ENCODE measurements at regions not wholly inside any gene's neighbourhood (a gene's known extent, or its start where the extent isn't known, plus 50 kb on each side); places are given as distances from the start of the nearest gene placed in this dataset.

DNA sequence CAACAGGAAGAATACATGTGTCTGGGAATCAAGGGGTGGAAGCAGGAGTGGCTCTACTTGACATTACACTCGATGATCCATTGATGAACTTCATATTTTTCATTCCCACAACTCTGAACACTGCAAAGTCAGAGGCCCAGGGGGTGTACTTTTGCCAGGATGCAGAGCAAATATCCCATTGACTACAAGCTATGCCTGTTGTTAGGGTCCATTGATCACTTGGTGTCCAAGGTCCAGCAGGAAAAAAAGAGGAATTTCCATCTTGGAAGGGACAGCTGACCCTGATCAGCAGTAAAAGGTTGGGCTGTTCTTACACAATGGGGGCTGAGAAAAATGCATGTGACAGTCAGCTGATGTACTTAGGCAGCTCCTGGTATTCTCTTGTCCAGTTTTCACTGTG, 118.5 kb upstream of the MAP1B start:
- TF ChIP-seq, protein P1, sequence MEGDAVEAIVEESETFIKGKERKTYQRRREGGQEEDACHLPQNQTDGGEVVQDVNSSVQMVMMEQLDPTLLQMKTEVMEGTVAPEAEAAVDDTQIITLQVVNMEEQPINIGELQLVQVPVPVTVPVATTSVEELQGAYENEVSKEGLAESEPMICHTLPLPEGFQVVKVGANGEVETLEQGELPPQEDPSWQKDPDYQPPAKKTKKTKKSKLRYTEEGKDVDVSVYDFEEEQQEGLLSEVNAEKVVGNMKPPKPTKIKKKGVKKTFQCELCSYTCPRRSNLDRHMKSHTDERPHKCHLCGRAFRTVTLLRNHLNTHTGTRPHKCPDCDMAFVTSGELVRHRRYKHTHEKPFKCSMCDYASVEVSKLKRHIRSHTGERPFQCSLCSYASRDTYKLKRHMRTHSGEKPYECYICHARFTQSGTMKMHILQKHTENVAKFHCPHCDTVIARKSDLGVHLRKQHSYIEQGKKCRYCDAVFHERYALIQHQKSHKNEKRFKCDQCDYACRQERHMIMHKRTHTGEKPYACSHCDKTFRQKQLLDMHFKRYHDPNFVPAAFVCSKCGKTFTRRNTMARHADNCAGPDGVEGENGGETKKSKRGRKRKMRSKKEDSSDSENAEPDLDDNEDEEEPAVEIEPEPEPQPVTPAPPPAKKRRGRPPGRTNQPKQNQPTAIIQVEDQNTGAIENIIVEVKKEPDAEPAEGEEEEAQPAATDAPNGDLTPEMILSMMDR (IDR thresholded peaks at IDR 0.05), result no peak
- TF ChIP-seq EP300 (IDR thresholded peaks at IDR 0.05), result no peak

Measured in suprapubic skin (tissue), 3 donors.